ENCODE measurements at regions not wholly inside any gene's neighbourhood (a gene's known extent, or its start where the extent isn't known, plus 50 kb on each side); places are given as distances from the start of the nearest gene placed in this dataset.
A peak's percentile ranks its signal among the peaks of the same experiment; 100 is the strongest.
"Not testable (repeated sequence)": the region's sequence is repeated elsewhere in the genome, so short reads cannot be mapped to it uniquely, and the experiment has no call there.

- DNase-seq: no peak
Observed at GRCh38 chr1:70490153-70490552, 79.1 kb downstream of the CTH start.

GRCh38 chr1:70495370-70495769 is 84.3 kb downstream of the CTH start:
- no peak for DNase-seq

GRCh38 chr1:70496181-70496580 is 85.1 kb downstream of the CTH start:
- DNase-seq: no peak

GRCh38 chr1:70497152-70497551 is 86.1 kb downstream of the CTH start:
- no peak for DNase-seq

- DNase-seq: no peak
Observed at GRCh38 chr1:70498666-70499065, 87.6 kb downstream of the CTH start.

GRCh38 chr1:70499695-70500094 is 88.6 kb downstream of the CTH start:
- no peak for DNase-seq

- DNase-seq: no peak
Observed at GRCh38 chr1:70503358-70503757, 92.3 kb downstream of the CTH start.

GRCh38 chr1:70504176-70504820 is 93.2 kb downstream of the CTH start:
- DNase-seq: no peak

- DNase-seq: no peak
Observed at GRCh38 chr1:70504821-70505193, 93.7 kb downstream of the CTH start.

- DNase-seq: not testable (repeated sequence)
Observed at GRCh38 chr1:70507991-70508390, 96.9 kb downstream of the CTH start.

- DNase-seq: peak; percentile 59
Observed at GRCh38 chr1:70509996-70510876, 99.2 kb downstream of the CTH start.

- no peak for DNase-seq
Observed at GRCh38 chr1:70517444-70517843, 106.4 kb downstream of the CTH start.

- no peak for DNase-seq
Observed at GRCh38 chr1:70518106-70518505, 107.0 kb downstream of the CTH start.

GRCh38 chr1:70528590-70529333 is 117.7 kb downstream of the CTH start:
- no peak for DNase-seq

GRCh38 chr1:70536708-70537366 is 125.8 kb downstream of the CTH start:
- DNase-seq: no peak

GRCh38 chr1:70537788-70538187 is 126.7 kb downstream of the CTH start:
- DNase-seq: no peak

GRCh38 chr1:70542030-70542429 is 131.0 kb downstream of the CTH start:
- no peak for DNase-seq

- DNase-seq: no peak
Observed at GRCh38 chr1:70542856-70543255, 131.8 kb downstream of the CTH start.

- DNase-seq: no peak
Observed at GRCh38 chr1:70546726-70547125, 135.7 kb downstream of the CTH start.

GRCh38 chr1:70552662-70553566 is 141.8 kb downstream of the CTH start:
- no peak for DNase-seq

GRCh38 chr1:70553567-70553956 is 142.5 kb downstream of the CTH start:
- no peak for DNase-seq

- no peak for DNase-seq
Observed at GRCh38 chr1:70554341-70554740, 143.3 kb downstream of the CTH start.
